ENCODE measurements at regions not wholly inside any gene's neighbourhood (a gene's known extent, or its start where the extent isn't known, plus 50 kb on each side); places are given as distances from the start of the nearest gene placed in this dataset.

GRCh38 chr7:125924037-125924436 is 994.4 kb upstream of the POT1 start:
- TF ChIP-seq EZH2 (IDR thresholded peaks at IDR 0.05; ENCODE audit: insufficient read depth, poor library complexity, severe bottlenecking) (no peak), EZH2phosphoT487 (IDR thresholded peaks at IDR 0.05; ENCODE audit: insufficient read depth, low read depth) (no peak)
